GM21825 (cell line): ENCODE measurements at regions not wholly inside any gene's neighbourhood (a gene's known extent, or its start where the extent isn't known, plus 50 kb on each side); places are given as distances from the start of the nearest gene placed in this dataset.

Experiments used
- ATAC-seq: cut with Tn5 transposase; IDR thresholded peaks from one replicate; pipeline ENCODE4 v1.9.1; 2021; ENCODE audit warnings: mild to moderate bottlenecking, moderate library complexity; ENCODE audit not compliant: unreplicated experiment

DNA sequence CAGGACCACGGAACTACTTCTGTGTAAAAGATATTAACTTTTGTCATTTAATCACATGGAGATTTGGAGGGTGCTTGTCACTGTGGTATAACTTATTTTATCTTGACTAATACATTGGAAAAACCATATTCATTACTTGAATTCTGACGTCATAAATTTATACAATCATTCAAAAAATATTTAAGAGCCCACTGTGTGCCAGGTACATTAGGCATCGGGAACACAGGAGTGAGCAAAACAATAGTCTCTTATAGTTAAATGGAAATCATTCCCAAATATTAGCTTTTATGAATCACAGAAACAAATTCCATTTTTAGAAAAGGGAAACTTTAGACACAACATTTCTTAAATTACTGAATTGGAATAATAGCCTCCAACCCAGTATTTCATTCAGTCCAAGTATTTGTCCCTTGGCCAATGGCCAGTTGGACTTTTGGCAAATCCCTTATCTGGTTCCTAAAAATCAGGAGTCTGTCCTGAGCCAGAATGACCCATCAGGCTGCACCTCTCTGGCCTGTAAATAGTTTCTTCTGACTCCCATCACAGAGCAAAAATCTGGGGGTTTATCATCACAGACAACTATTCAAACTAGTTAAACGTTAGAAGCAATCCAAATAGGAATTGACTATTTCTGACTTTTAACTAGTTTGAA, 104.3 kb upstream of the FSTL4 start:
- ATAC-seq: no peak

DNA sequence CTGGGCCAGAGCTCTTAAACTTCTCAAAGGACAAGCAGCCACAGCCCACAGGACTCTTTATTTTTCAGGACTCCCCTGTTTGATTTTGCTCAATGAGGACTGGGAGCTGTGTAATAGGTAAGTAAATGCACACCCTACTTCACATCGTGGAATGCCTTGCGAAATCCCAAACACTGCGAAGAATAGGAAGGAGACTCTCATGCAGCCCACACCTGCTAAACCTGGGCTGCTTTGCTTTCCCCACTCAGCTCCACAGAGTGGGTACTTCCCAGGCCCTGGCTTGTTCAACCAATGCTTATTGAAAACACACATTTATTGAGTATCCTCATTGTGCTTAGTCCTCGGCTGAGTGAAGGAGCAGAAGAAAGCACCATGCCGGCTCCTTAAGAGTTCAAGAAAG, 103.3 kb upstream of the FSTL4 start:
- ATAC-seq: no peak

DNA sequence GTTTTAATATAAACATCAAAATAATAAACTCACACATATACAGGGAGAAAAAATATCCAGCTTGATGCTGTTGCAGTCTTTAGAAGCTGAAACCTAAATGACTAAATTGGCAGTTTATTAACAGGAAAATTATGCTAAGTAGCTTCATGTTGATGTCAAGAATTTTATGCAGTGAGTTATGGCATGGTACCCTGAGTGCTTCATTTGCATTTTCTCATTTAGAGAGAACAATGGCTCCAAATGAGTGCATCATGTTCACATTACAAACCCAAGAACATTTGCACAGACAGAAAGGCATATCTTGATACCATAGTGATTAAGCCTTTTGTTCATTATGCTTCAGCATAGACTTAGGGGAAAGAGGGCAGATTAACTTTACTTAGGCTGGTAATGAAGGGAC, 102.9 kb upstream of the FSTL4 start:
- no peak for ATAC-seq

DNA sequence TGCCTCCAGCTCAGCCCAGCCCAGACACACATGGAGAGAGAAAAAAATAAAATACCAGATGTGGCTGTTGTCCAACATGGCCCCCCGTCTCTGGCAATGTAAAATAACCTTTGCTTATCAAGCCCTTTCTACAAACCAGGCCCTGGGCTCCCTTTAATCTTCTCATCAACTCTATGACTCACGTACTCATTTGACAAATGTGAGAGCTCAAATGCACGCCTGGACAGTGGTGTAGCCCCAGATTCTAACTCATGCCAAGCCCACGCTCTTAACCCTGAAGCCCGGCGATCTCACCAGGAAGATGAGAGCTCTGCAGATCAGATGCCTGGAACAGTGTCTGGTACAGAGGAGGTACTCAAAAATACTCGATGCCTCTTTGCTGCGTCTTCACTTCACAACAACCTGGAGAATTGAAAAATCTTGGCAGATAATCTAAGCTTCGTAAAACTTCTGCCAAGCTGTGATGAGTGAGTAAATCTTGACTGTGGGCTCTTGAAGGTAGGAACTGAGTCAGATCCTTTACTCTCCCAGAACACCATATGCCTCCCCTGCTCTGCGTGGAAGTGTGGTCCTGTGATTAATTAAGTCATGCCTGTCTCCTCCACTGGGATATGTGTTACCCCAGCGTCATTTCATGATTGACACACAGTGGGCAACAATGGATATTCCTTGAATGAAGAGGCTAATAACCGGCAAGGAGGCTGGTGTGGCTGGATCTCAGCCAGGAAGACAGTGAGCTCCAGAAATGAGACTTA, 102.0 kb upstream of the FSTL4 start:
- ATAC-seq: no peak

DNA sequence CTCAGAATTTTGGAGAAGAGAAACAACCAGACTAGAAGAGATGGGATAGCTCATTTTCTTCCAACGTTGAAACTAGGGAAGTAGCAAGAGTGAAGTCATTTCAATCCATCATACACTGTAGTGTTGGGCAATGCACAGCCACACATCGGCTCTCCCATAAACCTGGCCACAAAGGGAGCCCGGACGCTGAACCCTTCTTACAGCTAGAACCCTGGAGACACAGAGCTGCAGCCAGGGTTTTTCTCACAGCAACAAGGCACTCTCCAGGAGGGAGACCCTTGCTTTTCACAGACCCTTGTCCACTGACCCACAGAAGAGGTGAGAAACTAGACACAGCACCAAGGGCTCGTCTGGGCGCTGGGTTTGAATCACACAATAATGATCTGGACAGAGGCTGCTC, 101.4 kb upstream of the FSTL4 start:
- ATAC-seq: no peak

DNA sequence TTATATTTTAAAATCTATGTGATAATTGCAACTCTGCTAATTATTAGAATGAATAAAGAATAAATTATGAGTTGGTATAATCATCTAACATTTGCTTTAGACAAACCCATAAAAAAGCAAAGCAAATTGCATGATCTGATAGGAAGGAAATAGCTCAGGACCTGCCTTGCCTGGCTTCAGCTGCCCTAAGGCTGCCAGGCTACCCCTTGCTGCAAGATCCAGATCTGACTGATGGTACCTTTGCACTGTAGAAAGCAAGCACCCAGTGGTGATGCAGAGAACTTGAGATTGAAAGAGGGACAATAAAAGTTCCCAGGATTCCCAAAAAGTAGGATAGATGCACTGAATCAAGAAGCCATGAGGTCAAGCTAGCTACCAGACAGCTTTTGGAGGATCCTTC, 100.9 kb upstream of the FSTL4 start:
- ATAC-seq: no peak

DNA sequence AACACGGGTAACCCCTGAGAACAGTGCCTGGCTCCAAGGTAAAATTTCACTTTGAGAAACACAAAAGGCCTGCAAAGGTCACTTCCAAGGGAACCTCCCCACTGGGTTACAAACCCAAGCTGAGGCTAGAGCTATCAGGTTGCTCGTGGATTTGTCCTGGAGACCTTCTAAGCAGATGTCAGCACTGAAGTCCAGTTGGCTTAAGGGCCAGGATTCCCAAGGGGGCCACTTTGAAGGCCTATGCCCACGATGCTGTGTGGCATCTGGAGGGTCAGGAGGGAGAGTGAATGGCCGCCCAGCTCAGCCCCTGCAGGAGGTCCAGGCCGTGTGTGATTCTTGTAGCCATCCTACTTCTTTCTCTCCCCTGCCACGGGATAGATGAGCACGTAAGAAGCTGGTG, 100.2 kb upstream of the FSTL4 start:
- no peak for ATAC-seq

DNA sequence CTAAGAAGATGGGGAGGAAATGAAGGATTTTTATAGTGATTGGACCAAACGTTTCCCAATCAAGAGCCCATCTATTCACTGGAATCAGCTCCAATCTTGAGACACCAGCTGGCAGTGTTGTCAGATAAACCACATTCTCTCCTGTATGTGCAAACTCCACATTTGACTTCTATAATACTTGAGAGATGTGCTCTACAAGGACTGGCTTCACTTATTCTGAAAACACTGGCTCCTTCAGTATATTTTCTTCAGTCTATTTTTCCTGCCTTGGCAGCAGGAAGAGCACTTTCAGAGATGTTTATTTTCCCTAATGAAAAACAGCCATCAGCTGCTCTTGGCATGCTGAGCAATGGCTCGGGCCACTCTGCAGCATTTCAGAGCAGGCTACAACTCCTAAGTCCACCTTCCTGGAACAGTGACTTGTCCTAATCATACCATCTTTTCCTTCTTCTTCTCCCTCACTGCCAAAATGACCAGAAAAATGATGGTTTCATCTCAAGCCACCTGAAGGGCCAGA, 96.9 kb upstream of the FSTL4 start:
- ATAC-seq: no peak

DNA sequence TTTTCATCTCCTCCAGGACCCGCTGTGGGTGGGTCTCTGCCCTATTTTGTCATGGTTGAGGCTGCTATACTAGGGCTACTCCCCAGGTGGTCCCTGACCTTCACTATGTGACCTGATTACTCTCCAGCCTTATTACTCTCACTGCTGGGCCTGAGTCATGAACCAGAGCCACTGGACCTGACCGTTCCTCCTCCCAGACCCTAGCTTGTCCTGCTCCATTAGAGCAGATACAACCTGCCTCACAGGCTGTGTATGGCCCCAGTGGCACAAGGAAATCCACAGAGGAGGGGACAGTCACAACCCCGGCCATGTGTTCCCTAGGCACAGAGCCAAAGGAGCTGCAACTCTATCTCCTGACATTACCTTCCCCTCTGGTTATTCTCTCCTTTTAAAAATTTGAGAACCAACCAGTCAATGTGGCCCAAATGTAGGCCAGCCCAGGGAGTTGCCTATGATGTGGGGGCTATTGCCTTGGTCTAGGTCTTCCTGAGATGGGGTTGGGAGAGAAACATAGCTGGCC, 96.0 kb upstream of the FSTL4 start:
- ATAC-seq: no peak

DNA sequence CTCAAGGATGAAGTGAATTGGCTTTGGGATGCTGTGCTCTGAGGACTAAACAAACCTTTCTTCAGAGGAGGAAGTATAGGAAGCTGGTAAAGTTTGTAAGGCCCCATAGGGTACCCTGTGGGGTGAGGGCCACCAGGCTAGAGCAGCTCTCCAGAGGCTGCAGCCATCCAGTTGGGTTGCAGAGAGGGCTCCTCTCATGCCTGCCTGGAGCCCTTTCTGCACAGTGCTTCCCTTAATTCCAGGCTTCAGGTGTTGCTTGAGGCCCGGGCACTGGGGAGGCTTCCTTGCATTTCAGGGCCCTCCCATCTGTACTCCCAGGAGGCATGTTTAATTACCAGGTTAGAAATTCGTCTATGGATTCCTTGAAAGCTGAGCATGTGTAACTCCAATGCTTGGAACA, 95.3 kb upstream of the FSTL4 start:
- ATAC-seq: no peak

DNA sequence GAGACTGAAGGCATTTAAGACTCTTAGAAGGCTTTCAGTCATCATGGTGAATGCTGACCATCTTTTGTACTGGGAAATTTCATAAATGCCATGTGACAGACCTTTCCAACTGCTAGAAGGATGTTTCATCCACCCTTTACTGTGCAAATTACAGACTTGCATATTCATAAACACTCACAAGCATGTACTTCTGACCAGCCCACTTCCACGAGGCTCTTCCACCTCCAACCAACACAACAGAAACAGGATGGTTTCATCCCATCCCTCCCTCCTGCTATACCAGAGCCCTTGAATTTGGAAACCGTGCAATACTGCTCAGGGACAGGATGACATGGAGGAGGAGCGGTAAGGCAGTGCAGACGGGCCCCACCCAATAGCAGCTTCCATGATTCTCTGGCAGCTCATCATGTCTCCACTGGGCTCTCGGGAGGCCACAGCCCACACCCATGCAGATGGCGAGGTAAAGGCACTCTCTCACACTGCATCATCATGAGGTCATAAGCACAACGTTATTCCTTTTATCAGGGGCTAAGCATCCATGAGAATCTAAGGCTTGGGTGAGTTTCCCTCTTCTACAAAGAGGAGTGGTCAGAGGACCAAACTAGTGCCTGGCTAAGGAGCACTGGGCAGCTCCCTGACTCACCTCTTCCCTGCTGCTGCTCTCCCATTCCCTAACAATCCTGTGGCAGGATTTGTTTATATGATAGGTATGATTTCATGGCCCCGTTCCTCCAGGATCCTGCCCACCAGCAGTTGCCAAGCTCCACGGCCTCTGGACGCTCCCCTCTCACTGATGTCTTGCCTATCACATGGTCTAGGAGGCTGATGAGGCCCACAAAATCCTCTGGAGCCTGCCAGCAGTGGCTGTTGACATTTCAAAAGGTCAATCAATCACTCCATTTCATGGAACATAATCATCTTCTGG, 94.4 kb upstream of the FSTL4 start:
- no peak for ATAC-seq

DNA sequence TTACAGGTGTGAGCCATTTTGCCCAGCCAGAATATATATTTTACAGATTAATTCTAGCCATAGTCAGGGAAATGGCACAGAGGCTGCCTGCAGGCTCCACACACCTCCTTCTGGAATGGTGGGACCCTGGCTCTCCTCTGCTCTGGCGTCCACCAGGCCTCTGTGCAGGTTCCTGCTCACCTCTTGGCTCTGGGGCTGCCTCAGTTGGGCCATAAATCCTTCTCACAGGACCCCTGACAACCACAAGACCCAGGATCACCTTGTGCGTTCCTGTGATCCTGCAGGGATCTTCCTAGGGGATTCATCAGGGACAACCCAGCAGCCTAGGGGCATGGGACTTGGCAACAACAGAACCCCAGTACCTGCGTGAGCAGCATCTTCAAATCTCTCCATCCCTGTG, 93.0 kb upstream of the FSTL4 start:
- no peak for ATAC-seq

DNA sequence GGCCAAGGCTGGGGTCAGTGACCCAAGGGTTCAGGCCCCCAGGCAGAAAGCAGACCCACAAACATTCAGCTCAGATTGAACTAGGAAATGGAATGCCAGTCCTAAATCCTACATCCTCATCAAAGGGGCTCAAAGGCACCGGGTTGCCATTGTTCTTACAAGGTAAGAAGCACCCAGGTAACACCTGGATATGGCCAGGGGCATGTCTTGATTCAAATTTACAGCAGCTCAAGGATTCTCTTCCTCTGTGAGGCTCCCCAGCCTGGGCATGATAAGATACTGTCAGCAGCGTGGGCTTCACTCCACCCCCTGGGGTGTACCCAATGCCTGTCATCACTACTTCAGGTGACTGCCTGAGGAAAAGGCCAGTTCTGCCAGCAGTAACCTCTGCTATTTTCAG, 92.1 kb upstream of the FSTL4 start:
- no peak for ATAC-seq

DNA sequence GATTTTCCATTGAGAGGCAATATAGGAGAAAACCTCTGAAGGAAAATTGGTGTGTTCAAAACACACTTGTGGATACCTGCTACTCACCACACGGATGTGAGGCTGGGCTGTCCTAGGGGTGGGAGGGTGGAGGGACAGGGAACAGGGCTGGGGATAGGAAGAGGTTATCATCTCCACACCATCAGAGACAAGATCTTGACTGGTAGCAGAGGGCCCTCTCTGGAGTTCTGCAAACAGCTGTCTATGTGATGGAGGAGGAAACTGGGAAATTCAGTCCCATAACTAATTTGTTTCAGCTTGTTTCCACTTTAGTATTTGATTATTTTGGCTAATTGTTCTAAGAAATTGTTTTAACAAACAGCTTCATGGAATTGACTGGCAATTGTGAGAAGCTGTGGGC, 91.6 kb upstream of the FSTL4 start:
- no peak for ATAC-seq

DNA sequence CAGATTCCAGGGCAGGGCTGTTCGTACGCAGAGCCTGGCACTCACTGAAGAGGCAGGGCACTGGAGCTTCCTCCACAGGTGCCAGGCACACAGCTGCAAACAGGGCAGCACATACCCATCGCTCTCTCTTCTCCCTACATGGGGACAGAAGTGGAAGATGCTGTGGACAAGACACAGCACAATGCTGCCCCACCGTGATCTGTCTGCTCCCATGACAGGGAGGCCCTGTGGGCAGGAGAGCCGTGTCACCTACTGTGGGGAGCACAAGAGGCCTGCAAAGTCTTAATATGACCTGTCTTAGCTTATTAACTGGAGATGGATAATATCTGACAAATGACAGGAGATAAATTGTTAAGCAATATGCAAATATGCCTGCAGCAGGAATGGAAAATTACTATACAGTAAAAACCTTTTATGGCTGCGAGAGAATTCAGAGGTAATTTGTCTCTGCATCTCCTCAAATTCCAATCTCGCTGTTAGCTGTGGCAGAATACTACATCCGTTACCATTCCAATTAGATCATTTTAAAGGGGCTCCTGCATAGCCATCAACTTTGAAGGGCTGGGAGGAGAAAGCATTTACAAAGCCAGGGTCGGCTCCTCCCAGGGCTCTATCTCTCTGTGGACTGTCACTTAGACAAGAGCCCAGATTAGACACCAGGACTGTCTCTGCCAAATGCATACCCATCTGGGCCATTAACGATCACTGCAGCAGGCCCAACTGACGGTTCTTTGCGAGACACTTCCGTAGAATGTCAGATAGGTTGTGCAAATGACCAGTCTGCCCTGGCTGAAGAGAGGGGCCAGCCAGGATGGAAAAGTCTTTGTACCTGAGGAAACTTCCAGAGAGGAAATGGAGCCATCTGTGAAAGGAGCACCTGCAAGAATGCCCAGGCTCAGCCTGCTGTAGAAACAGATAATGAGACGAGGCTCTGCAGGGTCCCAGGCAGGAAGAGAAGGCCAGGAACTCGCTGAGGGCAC, 90.7 kb upstream of the FSTL4 start:
- ATAC-seq: no peak

DNA sequence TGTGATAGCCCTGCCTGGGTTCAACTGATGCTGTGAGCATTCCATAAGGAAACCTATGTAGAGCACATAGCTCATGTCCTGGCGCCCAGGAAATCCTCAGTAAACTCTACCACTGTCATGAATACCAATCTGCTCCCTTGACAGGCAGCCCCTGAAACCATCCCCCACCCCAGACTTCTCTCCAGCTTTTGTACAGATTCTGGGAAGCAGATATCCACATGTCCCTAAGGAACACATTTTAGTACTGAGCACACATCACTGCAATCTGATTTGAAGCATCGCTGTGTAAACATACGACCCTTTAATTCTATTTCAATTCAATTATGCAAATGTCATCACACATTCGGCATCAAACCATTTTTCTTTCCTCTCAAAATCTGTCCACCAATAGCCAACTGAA, 89.5 kb upstream of the FSTL4 start:
- no peak for ATAC-seq

DNA sequence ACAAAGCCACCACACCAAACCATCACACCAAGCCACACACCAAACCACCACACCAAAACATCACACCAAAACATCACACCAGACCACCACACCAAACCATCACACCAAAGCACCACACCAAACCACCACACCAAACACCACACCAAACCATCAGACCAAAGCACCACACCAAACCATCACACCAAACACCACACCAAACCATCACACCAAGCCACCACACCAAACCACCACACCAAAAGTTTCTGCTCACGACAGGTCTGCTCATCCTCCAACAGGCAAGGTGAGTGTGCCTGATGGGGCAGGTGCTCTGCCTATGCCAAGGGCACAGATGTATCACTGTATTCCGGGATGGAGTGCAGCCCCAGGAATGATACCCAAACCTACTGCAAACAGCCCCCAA, 87.9 kb upstream of the FSTL4 start:
- ATAC-seq: no peak

DNA sequence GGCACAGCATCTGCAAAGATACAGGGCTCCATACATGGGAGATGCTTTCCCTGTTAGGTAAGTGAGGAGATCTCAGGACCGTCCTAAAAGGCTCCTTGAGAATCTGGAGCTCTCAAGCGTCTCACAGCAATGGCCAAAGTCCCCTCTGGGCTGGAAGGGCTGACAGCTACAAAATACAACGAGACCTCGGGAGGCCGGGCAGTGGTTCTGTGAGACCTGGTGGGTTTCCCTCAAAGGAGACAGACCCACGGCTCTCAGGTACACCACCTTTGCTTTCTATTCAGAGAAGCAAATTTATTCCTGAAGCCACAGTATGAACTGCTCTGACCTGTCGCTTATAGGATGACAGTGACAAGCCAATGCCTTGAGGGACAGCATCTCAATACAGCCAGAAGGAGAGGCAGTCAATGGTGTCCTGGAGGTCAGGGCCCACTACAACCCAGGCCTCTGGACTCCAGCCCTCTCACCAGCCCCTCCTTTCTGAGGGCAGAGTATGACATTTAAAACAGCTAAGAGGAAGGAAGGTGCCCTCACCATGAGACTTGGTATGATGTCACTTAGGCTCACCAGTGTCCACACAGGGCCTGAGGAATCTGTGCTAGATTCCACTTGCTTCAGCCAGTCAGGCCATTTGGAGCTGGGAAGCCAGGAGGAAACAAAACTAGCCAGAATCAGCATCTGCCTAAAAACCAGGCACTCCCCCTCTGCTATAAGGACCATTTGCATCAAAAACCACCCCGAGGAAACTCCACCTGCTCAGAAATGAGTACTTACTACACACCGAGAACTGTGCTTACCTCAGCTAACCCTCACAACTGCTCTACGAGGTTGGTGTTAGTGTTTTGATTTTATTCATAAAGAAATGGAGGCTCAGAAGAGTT, 86.5 kb upstream of the FSTL4 start:
- ATAC-seq: peak; percentile 57

DNA sequence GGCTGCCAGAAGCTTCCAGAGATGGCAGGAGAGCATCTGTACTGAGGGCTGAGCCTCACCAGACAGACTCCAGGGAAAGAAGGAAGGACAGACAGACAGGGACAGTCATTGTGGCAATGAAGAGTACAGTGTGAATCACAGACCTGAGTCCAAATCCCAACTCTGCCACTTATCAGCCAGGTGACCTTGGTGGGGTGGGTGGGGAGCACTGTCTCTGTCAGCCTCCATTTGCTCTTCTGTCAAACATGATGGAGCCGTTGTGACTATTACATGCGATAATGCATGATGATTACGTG, 85.9 kb upstream of the FSTL4 start:
- ATAC-seq: no peak
